A673 (cell line): ENCODE measurements at regions not wholly inside any gene's neighbourhood (a gene's known extent, or its start where the extent isn't known, plus 50 kb on each side); places are given as distances from the start of the nearest gene placed in this dataset.

Experiments
- EZH2 ChIP-seq: fragments of 200-600 bp; sonication (generic); IDR thresholded peaks from 2 replicates; pipeline ENCODE4 v1.6.1; 2017; ENCODE audit warnings: borderline replicate concordance, low read depth, mild to moderate bottlenecking, mixed read lengths, antibody characterized with exemption, low read length; ENCODE audit not compliant: poor library complexity, severe bottlenecking
- TF ChIP-seq, protein P1 (sequence below): fragments of 300-800, 200-600 bp; sonication (generic); conservative IDR thresholded peaks from 2 replicates; pipeline ENCODE4 v1.5.1; 2017; ENCODE audit warnings: low read depth, mild to moderate bottlenecking, antibody characterized with exemption, low read length, moderate library complexity, mixed read lengths

DNA sequence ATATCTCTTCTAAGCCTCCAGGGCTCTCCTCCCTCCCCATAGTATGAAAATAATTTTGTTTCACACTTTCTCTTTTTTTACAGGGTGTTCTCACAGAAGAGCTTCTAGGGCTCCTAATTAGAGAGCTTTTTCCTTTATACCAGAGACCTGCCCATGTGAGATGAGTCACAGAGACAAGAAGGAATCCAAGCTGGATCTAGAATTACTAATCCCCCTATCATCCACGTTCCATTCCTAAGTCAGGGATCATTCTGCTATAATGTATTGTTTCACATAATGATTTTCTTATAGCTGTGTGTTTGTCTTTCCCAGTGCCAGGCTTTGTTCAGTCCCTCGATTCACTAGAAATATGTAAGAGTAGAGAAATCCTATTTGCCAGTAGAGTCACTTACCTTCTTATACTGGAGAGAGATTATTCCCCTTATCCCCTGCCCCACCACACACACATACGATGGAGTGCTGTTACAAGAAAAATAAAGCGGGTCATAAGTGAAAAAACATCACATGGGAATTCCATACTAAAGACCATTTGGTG, 778.3 kb upstream of the LRRC4C start:
- TF ChIP-seq, protein P1, sequence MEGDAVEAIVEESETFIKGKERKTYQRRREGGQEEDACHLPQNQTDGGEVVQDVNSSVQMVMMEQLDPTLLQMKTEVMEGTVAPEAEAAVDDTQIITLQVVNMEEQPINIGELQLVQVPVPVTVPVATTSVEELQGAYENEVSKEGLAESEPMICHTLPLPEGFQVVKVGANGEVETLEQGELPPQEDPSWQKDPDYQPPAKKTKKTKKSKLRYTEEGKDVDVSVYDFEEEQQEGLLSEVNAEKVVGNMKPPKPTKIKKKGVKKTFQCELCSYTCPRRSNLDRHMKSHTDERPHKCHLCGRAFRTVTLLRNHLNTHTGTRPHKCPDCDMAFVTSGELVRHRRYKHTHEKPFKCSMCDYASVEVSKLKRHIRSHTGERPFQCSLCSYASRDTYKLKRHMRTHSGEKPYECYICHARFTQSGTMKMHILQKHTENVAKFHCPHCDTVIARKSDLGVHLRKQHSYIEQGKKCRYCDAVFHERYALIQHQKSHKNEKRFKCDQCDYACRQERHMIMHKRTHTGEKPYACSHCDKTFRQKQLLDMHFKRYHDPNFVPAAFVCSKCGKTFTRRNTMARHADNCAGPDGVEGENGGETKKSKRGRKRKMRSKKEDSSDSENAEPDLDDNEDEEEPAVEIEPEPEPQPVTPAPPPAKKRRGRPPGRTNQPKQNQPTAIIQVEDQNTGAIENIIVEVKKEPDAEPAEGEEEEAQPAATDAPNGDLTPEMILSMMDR = no peak
- no peak for TF ChIP-seq EZH2
